Epithelial cell of proximal tubule (primary cell): ENCODE measurements at regions not wholly inside any gene's neighbourhood (a gene's known extent, or its start where the extent isn't known, plus 50 kb on each side); places are given as distances from the start of the nearest gene placed in this dataset.

Source experiments
- DNase-seq: peaks from one replicate; pipeline ENCODE4 v3.0.0-alpha.2; 2011; ENCODE audit warnings: low read depth
- H3K4me3 ChIP-seq: 2 replicates; pipeline ENCODE4 v1.5.1; 2011; ENCODE audit warnings: low read depth, mild to moderate bottlenecking, low read length
- TF ChIP-seq, protein P1 (sequence below): conservative IDR thresholded peaks from 2 replicates; pipeline ENCODE4 v1.5.1; 2012; ENCODE audit warnings: low read depth, mild to moderate bottlenecking, low read length

DNA sequence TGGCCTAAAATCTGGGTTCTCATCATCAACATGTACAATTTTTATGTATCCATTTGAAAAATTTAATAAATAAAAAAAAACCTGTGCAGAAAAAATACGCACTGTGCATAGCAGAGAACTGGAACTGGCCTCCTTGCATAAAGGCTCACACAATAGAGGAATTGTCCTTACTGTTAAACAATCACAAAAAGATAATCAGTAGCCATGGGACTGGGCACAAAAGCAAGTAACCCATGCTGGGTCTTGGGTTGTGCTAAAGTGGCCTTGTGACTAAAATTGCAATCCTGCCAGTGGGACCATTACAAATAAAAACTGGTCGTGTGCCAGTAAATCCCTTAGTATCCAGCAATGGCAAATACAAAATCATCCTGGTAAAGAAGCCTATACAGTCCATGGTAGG, 1646.6 kb downstream of the MAT2B start:
- no peak for DNase-seq
- H3K4me3 ChIP-seq, result no peak overlapping the region
- TF ChIP-seq, protein P1, sequence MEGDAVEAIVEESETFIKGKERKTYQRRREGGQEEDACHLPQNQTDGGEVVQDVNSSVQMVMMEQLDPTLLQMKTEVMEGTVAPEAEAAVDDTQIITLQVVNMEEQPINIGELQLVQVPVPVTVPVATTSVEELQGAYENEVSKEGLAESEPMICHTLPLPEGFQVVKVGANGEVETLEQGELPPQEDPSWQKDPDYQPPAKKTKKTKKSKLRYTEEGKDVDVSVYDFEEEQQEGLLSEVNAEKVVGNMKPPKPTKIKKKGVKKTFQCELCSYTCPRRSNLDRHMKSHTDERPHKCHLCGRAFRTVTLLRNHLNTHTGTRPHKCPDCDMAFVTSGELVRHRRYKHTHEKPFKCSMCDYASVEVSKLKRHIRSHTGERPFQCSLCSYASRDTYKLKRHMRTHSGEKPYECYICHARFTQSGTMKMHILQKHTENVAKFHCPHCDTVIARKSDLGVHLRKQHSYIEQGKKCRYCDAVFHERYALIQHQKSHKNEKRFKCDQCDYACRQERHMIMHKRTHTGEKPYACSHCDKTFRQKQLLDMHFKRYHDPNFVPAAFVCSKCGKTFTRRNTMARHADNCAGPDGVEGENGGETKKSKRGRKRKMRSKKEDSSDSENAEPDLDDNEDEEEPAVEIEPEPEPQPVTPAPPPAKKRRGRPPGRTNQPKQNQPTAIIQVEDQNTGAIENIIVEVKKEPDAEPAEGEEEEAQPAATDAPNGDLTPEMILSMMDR, result no peak

DNA sequence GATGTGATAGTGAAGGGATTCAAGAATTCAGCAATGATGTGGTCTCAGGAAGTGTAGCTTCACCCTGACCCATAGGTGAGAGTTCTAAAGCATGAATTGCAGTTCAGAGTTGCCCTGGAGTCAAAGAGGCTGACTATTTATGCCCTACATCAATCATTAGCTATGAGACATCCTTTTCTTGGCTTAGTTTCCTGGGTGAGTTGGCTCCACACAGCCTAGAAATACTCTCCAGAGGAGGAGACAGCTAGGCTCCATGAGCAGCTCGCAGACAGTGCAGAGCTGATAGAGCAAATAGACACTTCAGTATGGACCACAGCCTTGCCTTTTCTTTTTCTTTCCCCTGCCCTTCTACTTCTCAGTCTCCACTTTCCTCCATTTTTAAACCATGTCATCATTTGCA, 1651.8 kb downstream of the MAT2B start:
- DNase-seq, result no peak
- TF ChIP-seq, protein P1, result no peak
- H3K4me3 ChIP-seq, result no peak overlapping the region

DNA sequence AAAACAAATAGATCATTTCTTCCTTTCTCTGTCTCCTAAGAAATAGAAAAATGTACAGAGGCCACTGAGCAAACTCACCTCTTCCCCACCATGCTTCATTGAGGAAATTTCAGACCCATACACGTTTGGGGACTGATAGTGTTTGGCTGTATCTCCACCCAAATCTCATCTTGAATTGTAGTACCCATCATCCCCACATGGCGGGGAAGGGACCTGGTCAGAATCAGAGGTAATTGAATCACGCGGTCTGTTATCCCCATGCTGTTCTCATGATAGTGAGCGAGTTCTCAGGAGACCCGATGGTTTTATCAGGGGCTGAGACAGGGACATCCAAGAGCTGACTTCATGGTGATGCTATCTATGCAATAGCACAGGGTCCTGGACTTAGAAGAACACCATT, 1655.8 kb downstream of the MAT2B start:
- H3K4me3 ChIP-seq, result no peak overlapping the region
- no peak for DNase-seq
- TF ChIP-seq, protein P1, result peak; percentile 22

DNA sequence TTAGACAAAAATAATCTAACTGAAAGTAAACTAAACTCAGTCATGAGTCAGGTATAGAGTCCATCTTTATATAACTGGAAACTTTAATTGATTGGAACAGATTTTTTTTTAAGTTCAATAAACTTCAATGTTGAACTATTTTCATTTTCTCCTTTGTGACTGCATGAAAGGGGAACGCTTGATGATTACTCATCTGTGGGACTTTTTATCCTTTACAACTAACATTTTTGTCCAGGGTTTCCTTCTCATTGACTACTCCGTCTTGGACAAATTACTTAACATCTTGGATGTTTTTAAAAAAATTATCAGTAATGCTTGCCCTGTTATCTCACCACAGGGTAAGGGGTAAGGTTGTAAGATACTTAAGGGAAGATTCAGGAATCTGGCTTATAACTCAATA, 1658.4 kb downstream of the MAT2B start:
- no peak overlapping the region for H3K4me3 ChIP-seq
- TF ChIP-seq, protein P1, result no peak
- no peak for DNase-seq

DNA sequence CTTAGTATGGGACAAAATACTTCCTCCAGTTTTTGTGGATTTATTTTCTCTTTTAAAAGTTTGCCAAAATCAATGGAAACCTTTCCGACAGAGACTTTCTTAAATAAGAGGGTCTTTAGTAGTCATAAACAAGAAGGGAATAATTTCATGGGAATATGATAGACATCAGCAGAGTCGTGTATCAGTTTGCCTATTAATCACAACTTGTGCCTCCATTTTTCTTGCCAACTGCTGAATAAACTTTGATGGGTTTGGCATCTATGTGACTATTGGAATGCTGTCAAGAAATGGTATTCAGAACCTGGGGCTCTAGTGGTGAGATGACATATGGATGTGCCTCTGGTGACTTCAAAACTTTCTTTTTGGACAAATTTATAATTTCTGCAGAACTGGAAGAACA, 1668.2 kb downstream of the MAT2B start:
- H3K4me3 ChIP-seq, result no peak overlapping the region

DNA sequence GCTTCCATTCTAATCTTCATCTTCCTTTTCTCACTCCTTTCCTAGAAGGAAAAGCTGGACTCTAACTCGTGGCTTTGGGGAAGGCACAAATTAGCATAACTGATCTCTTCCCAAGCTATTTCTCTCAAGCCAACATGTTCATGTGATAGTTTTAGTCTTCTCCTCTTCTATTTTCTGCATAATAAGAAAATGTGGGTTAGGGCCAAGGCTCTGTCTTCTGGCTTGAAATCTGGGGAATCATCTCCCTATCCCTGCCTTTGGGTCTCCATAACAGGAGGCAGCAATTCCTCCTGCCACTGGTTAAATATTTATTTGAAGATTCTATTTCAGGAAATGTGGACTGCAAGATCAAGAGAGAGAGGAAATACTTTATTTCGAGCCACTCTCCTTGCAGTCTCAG, 1669.6 kb downstream of the MAT2B start:
- TF ChIP-seq, protein P1, result no peak
- no peak for DNase-seq

More for the DNA sequence above, 1668.2 kb downstream of the MAT2B start:
- TF ChIP-seq, protein P1, result no peak
- no peak for DNase-seq

DNA sequence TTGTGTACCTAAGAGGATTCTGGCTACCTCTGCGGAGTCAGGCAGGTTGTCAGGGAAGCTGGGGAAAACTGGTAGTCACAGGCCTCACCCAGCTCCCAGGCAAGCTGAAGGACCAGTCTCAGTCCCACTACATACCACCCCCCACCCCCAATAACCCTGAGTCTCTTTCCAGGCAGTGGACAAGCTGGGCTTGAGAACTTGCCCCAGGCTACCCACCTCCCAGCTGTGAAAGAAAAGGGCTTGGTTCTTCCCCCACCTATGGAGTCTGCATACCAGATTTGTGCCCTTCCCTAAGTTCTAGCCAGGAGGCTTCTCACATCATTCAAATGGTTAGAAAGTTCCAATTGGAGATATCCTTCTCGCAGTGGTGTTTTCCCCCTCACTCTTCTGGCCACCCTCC, 1678.8 kb downstream of the MAT2B start:
- DNase-seq, result no peak
- TF ChIP-seq, protein P1, result no peak
- H3K4me3 ChIP-seq, result no peak overlapping the region

More for the DNA sequence above, 1669.6 kb downstream of the MAT2B start:
- no peak overlapping the region for H3K4me3 ChIP-seq
